Dermis microvascular lymphatic vessel endothelial cell (primary cell): ENCODE measurements at regions not wholly inside any gene's neighbourhood (a gene's known extent, or its start where the extent isn't known, plus 50 kb on each side); places are given as distances from the start of the nearest gene placed in this dataset.
"Not testable (repeated sequence)": the region's sequence is repeated elsewhere in the genome, so short reads cannot be mapped to it uniquely, and the experiment has no call there.

Experiments
- DNase-seq, 2 donors: peaks; one replicate each; pipeline versions ENCODE4 v3.0.0 to v3.0.0-alpha.2; 2010; ENCODE audit warnings: low read depth in 2 of 2

GRCh38 chr12:91492648-91493047, 310.0 kb upstream of the DCN start:
- peak; percentile 71 to 86 for DNase-seq

- no peak for DNase-seq
These were observed 308.2 kb upstream of the DCN start for GRCh38 chr12:91490667-91491311.

GRCh38 chr12:91483471-91483985, 300.9 kb upstream of the DCN start:
- no peak for DNase-seq

GRCh38 chr12:91482231-91482630, 299.6 kb upstream of the DCN start:
- no peak for DNase-seq

- no peak for DNase-seq
These were observed 295.9 kb upstream of the DCN start for GRCh38 chr12:91478500-91478899.

GRCh38 chr12:91467686-91468085, 285.1 kb upstream of the DCN start:
- no peak for DNase-seq

GRCh38 chr12:91461061-91461460, 278.4 kb upstream of the DCN start:
- no peak for DNase-seq

- DNase-seq = no peak
These were observed 277.9 kb upstream of the DCN start for GRCh38 chr12:91460469-91460868.

GRCh38 chr12:91455321-91455720, 272.7 kb upstream of the DCN start:
- no peak for DNase-seq

- no peak for DNase-seq
These were observed 271.6 kb upstream of the DCN start for GRCh38 chr12:91454179-91454578.

- not testable (repeated sequence) for DNase-seq
These were observed 269.8 kb upstream of the DCN start for GRCh38 chr12:91452464-91452863.

GRCh38 chr12:91441993-91442952, 259.7 kb upstream of the DCN start:
- no peak for DNase-seq

- no peak for DNase-seq
These were observed 258.6 kb upstream of the DCN start for GRCh38 chr12:91441246-91441645.

GRCh38 chr12:91434081-91434480, 251.5 kb upstream of the DCN start:
- DNase-seq = no peak

GRCh38 chr12:91432755-91433154, 250.1 kb upstream of the DCN start:
- no peak for DNase-seq

- peak; percentile 86 to 94 for DNase-seq
These were observed 249.5 kb upstream of the DCN start for GRCh38 chr12:91432089-91432488.

- no peak for DNase-seq
These were observed 241.9 kb upstream of the DCN start for GRCh38 chr12:91424506-91424905.

- DNase-seq = no peak
These were observed 241.1 kb upstream of the DCN start for GRCh38 chr12:91423693-91424050.

- no peak for DNase-seq
These were observed 240.4 kb upstream of the DCN start for GRCh38 chr12:91422811-91423692.

- DNase-seq = no peak
These were observed 239.5 kb upstream of the DCN start for GRCh38 chr12:91422127-91422526.

- DNase-seq = no peak
These were observed 237.2 kb upstream of the DCN start for GRCh38 chr12:91419809-91420208.
